Neural progenitor cell (in vitro differentiated cells): ENCODE measurements at regions not wholly inside any gene's neighbourhood (a gene's known extent, or its start where the extent isn't known, plus 50 kb on each side); places are given as distances from the start of the nearest gene placed in this dataset.

Experiments used
- DNase-seq: peaks from one replicate; pipeline ENCODE4 v3.0.0-alpha.2; 2016; ENCODE audit warnings: low spot score
- H2AFZ ChIP-seq: fragments of 200-600 bp; sonication (generic); replicated peaks from 2 replicates; pipeline ENCODE4 v1.6.1; 2016; ENCODE audit warnings: antibody characterized with exemption
- H3F3A ChIP-seq: fragments of 200-600 bp; sonication (generic); 2 replicates; pipeline ENCODE4 v1.6.1; 2016; ENCODE audit warnings: antibody characterized with exemption, low read depth
- H3K27ac ChIP-seq: fragments of 200-600 bp; sonication (generic); 2 replicates; pipeline ENCODE4 v1.5.1; 2016; ENCODE audit warnings: mild to moderate bottlenecking
- H3K27me3 ChIP-seq: fragments of 200-600 bp; sonication (generic); 2 replicates; pipeline ENCODE4 v1.6.1; 2016; ENCODE audit warnings: mild to moderate bottlenecking, moderate library complexity
- H3K36me3 ChIP-seq: fragments of 200-600 bp; sonication (generic); 2 replicates; pipeline ENCODE4 v1.5.1; 2016
- H3K4me1 ChIP-seq: fragments of 200-600 bp; sonication (generic); 2 replicates; pipeline ENCODE4 v1.6.1; 2016; ENCODE audit warnings: mixed run types
- H3K4me2 ChIP-seq: fragments of 200-600 bp; sonication (generic); 2 replicates; pipeline ENCODE4 v1.6.1; 2016
- H3K4me3 ChIP-seq: fragments of 200-600 bp; sonication (generic); 2 replicates; pipeline ENCODE4 v1.5.1; 2016
- H3K79me2 ChIP-seq: fragments of 200-600 bp; sonication (generic); 2 replicates; pipeline ENCODE4 v1.6.1; 2016; ENCODE audit warnings: low read depth
- H3K9ac ChIP-seq: fragments of 200-600 bp; sonication (generic); 2 replicates; pipeline ENCODE4 v1.6.1; 2016
- H3K9me3 ChIP-seq: fragments of 200-600 bp; sonication (generic); 2 replicates; pipeline ENCODE4 v1.5.1; 2016; ENCODE audit warnings: low read depth
- H4K20me1 ChIP-seq: fragments of 200-600 bp; sonication (generic); 2 replicates; pipeline ENCODE4 v1.6.1; 2016; ENCODE audit warnings: low read depth
- H3K27ac Mint-ChIP-seq: 3 replicates; pipeline ENCODE4 v1.8.0; 2021; ENCODE audit warnings: mixed read lengths
- H3K27me3 Mint-ChIP-seq: 2 replicates; pipeline ENCODE4 v1.8.0; 2022; ENCODE audit warnings: low read depth, mild to moderate bottlenecking, inconsistent platforms, moderate library complexity, mixed read lengths; ENCODE audit not compliant: insufficient read depth
- H3K36me3 Mint-ChIP-seq: 3 replicates; pipeline ENCODE4 v1.8.0; 2021; ENCODE audit warnings: mixed read lengths
- H3K4me1 Mint-ChIP-seq: 3 replicates; pipeline ENCODE4 v1.8.0; 2021; ENCODE audit warnings: mixed read lengths
- H3K4me3 Mint-ChIP-seq: 3 replicates; pipeline ENCODE4 v1.8.0; 2021; ENCODE audit warnings: mild to moderate bottlenecking, moderate library complexity, mixed read lengths
- H3K9me3 Mint-ChIP-seq: 3 replicates; pipeline ENCODE4 v1.8.0; 2020; ENCODE audit warnings: mixed read lengths
- CTCF ChIP-seq: fragments of 200-600 bp; sonication (generic); IDR thresholded peaks from 2 replicates; pipeline ENCODE4 v1.5.1; 2017; ENCODE audit warnings: antibody characterized with exemption, mild to moderate bottlenecking
- EZH2 ChIP-seq: fragments of 200-600 bp; sonication (generic); IDR thresholded peaks from 2 replicates; pipeline ENCODE4 v1.6.1; 2017; ENCODE audit warnings: antibody characterized with exemption, mild to moderate bottlenecking, moderate library complexity
- EZH2phosphoT487 ChIP-seq: fragments of 200-600 bp; sonication (generic); IDR thresholded peaks from 2 replicates; pipeline ENCODE4 v1.6.1; 2017; ENCODE audit warnings: antibody characterized with exemption

GRCh38 chr3:35927441-35927840 is 288.1 kb downstream of the ARPP21 start:
- no peak overlapping the region for H3K27ac ChIP-seq
- no peak overlapping the region for H3K4me3 ChIP-seq
- no peaks in the 10 kb centered on the region for H3K36me3 ChIP-seq
- no peak overlapping the region for H3K9ac ChIP-seq
- Mint-ChIP-seq H3K27me3 (peaks cover 4% of the 10 kb centered on the region), H3K36me3 (no peaks in the 10 kb centered on the region), H3K4me1 (no peaks in the 10 kb centered on the region), H3K27ac (no peak overlapping the region), H3K4me3 (no peak overlapping the region), H3K9me3 (peaks cover 2% of the 10 kb centered on the region)
- H4K20me1 ChIP-seq = no peaks in the 10 kb centered on the region
- no peaks in the 10 kb centered on the region for H3F3A ChIP-seq
- H3K4me1 ChIP-seq = no peaks in the 10 kb centered on the region
- no peak for DNase-seq
- no peak for TF ChIP-seq EZH2
- no peak for TF ChIP-seq CTCF
- no peak for TF ChIP-seq EZH2phosphoT487
- H3K9me3 ChIP-seq = no peaks in the 10 kb centered on the region
- no peaks in the 10 kb centered on the region for H3K27me3 ChIP-seq
- no peak overlapping the region for H3K4me2 ChIP-seq
- H3K79me2 ChIP-seq = no peaks in the 10 kb centered on the region
- peak overlapping the region; percentile 11 for H2AFZ ChIP-seq

GRCh38 chr3:35929158-35929557 is 289.8 kb downstream of the ARPP21 start:
- no peaks in the 10 kb centered on the region for H3K9me3 ChIP-seq
- no peak overlapping the region for H3K4me2 ChIP-seq
- no peaks in the 10 kb centered on the region for H4K20me1 ChIP-seq
- no peaks in the 10 kb centered on the region for H3K36me3 Mint-ChIP-seq
- peaks cover 4% of the 10 kb centered on the region for H3K4me1 Mint-ChIP-seq
- H3K9ac ChIP-seq = no peak overlapping the region
- no peaks in the 10 kb centered on the region for H3K79me2 ChIP-seq
- no peak overlapping the region for H3K4me3 Mint-ChIP-seq
- no peak overlapping the region for H2AFZ ChIP-seq
- no peaks in the 10 kb centered on the region for H3K36me3 ChIP-seq
- no peak for TF ChIP-seq EZH2
- TF ChIP-seq CTCF = no peak
- TF ChIP-seq EZH2phosphoT487 = no peak
- H3K9me3 Mint-ChIP-seq = no peaks in the 10 kb centered on the region
- DNase-seq = no peak
- H3K4me3 ChIP-seq = no peak overlapping the region
- no peaks in the 10 kb centered on the region for H3K27me3 Mint-ChIP-seq
- no peak overlapping the region for H3K27ac Mint-ChIP-seq
- H3K4me1 ChIP-seq = no peaks in the 10 kb centered on the region
- H3K27ac ChIP-seq = no peak overlapping the region
- H3K27me3 ChIP-seq = no peaks in the 10 kb centered on the region
- H3F3A ChIP-seq = no peaks in the 10 kb centered on the region

- no peaks in the 10 kb centered on the region for H3K9me3 Mint-ChIP-seq
- H3K27me3 Mint-ChIP-seq = no peaks in the 10 kb centered on the region
- no peak overlapping the region for H3K4me3 ChIP-seq
- no peaks in the 10 kb centered on the region for H3K36me3 ChIP-seq
- TF ChIP-seq EZH2phosphoT487 = no peak
- no peak for TF ChIP-seq EZH2
- no peak for TF ChIP-seq CTCF
- H2AFZ ChIP-seq = no peak overlapping the region
- no peak overlapping the region for H3K4me2 ChIP-seq
- H3F3A ChIP-seq = peaks cover 6% of the 10 kb centered on the region
- no peak for DNase-seq
- no peak overlapping the region for H3K27ac Mint-ChIP-seq
- peaks cover 13% of the 10 kb centered on the region for H3K4me1 ChIP-seq
- H3K36me3 Mint-ChIP-seq = no peaks in the 10 kb centered on the region
- no peak overlapping the region for H3K27ac ChIP-seq
- no peak overlapping the region for H3K9ac ChIP-seq
- H3K4me1 Mint-ChIP-seq = peaks cover 8% of the 10 kb centered on the region
- H3K79me2 ChIP-seq = no peaks in the 10 kb centered on the region
- no peaks in the 10 kb centered on the region for H3K9me3 ChIP-seq
- H4K20me1 ChIP-seq = no peaks in the 10 kb centered on the region
- H3K27me3 ChIP-seq = no peaks in the 10 kb centered on the region
- H3K4me3 Mint-ChIP-seq = no peak overlapping the region
Observed at GRCh38 chr3:35931867-35932266, 292.5 kb downstream of the ARPP21 start.

- Histone ChIP-seq H3K27ac (no peak overlapping the region), H3F3A (peaks cover 6% of the 10 kb centered on the region), H3K27me3 (no peaks in the 10 kb centered on the region), H3K79me2 (no peaks in the 10 kb centered on the region), H3K9ac (no peak overlapping the region), H3K9me3 (no peaks in the 10 kb centered on the region), H3K4me1 (peaks cover 13% of the 10 kb centered on the region), H3K4me2 (no peak overlapping the region), H3K4me3 (no peak overlapping the region), H4K20me1 (no peaks in the 10 kb centered on the region), H3K36me3 (no peaks in the 10 kb centered on the region), H2AFZ (no peak overlapping the region)
- no peak overlapping the region for H3K27ac Mint-ChIP-seq
- H3K4me1 Mint-ChIP-seq = peaks cover 8% of the 10 kb centered on the region
- no peak for DNase-seq
- no peak overlapping the region for H3K4me3 Mint-ChIP-seq
- peaks cover 3% of the 10 kb centered on the region for H3K27me3 Mint-ChIP-seq
- TF ChIP-seq EZH2 (no peak), EZH2phosphoT487 (no peak), CTCF (no peak)
- H3K36me3 Mint-ChIP-seq = no peaks in the 10 kb centered on the region
- no peaks in the 10 kb centered on the region for H3K9me3 Mint-ChIP-seq
Observed at GRCh38 chr3:35932995-35933394, 293.7 kb downstream of the ARPP21 start.
